ENCODE measurements at regions not wholly inside any gene's neighbourhood (a gene's known extent, or its start where the extent isn't known, plus 50 kb on each side); places are given as distances from the start of the nearest gene placed in this dataset.

DNA sequence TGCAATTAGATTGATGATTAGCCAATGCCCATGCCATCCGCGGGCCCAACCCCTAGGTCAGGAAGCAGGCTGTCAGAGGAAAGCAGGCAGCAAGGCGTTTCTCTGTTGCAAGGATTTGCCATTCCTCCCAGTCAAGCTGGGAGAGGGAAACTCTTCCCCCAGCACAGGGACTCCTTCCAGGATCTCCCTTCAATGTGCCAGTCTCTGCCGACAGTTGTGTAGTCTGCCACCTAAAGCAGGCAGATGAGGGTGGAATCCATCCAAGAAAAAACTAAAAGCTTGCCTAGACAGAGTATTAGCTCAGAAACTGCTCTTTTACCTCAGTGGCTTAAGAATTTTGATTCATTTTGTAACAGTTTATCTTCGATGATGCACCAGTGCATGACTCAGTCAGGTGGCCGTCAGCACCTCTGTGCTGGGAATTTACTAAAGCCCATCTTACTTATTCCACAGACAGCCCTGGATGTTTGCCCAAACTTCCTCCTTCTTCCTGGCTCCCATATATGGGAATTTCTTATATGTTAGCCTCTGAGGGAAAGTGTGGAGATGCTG lies 501.5 kb upstream of the THBS1 start:
- no peaks in the 10 kb centered on the region for H3K79me2 ChIP-seq (replicated peaks; ENCODE audit: insufficient read depth, low read length)
- TF ChIP-seq TAF1 (IDR thresholded peaks at IDR 0.05; ENCODE audit: low read depth) (no peak), SMC3 (conservative IDR thresholded peaks at IDR 0.05; ENCODE audit: poor library complexity) (no peak), RAD21 (conservative IDR thresholded peaks at IDR 0.05) (no peak), EZH2 (IDR thresholded peaks at IDR 0.05; ENCODE audit: borderline replicate concordance, insufficient read depth, low read length, poor library complexity, severe bottlenecking) (no peak), EP300 (conservative IDR thresholded peaks at IDR 0.05; ENCODE audit: poor library complexity, severe bottlenecking) (no peak), POLR2AphosphoS5 (IDR thresholded peaks at IDR 0.05) (no peak), MXI1 (conservative IDR thresholded peaks at IDR 0.05; ENCODE audit: poor library complexity, severe bottlenecking) (no peak)
- TF ChIP-seq, protein P1, sequence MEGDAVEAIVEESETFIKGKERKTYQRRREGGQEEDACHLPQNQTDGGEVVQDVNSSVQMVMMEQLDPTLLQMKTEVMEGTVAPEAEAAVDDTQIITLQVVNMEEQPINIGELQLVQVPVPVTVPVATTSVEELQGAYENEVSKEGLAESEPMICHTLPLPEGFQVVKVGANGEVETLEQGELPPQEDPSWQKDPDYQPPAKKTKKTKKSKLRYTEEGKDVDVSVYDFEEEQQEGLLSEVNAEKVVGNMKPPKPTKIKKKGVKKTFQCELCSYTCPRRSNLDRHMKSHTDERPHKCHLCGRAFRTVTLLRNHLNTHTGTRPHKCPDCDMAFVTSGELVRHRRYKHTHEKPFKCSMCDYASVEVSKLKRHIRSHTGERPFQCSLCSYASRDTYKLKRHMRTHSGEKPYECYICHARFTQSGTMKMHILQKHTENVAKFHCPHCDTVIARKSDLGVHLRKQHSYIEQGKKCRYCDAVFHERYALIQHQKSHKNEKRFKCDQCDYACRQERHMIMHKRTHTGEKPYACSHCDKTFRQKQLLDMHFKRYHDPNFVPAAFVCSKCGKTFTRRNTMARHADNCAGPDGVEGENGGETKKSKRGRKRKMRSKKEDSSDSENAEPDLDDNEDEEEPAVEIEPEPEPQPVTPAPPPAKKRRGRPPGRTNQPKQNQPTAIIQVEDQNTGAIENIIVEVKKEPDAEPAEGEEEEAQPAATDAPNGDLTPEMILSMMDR (IDR thresholded peaks at IDR 0.05; ENCODE audit: poor library complexity, severe bottlenecking), result no peak
- TF ChIP-seq, protein P2, sequence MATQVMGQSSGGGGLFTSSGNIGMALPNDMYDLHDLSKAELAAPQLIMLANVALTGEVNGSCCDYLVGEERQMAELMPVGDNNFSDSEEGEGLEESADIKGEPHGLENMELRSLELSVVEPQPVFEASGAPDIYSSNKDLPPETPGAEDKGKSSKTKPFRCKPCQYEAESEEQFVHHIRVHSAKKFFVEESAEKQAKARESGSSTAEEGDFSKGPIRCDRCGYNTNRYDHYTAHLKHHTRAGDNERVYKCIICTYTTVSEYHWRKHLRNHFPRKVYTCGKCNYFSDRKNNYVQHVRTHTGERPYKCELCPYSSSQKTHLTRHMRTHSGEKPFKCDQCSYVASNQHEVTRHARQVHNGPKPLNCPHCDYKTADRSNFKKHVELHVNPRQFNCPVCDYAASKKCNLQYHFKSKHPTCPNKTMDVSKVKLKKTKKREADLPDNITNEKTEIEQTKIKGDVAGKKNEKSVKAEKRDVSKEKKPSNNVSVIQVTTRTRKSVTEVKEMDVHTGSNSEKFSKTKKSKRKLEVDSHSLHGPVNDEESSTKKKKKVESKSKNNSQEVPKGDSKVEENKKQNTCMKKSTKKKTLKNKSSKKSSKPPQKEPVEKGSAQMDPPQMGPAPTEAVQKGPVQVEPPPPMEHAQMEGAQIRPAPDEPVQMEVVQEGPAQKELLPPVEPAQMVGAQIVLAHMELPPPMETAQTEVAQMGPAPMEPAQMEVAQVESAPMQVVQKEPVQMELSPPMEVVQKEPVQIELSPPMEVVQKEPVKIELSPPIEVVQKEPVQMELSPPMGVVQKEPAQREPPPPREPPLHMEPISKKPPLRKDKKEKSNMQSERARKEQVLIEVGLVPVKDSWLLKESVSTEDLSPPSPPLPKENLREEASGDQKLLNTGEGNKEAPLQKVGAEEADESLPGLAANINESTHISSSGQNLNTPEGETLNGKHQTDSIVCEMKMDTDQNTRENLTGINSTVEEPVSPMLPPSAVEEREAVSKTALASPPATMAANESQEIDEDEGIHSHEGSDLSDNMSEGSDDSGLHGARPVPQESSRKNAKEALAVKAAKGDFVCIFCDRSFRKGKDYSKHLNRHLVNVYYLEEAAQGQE (IDR thresholded peaks at IDR 0.05; ENCODE audit: borderline replicate concordance), result no peak
- H3K27me3 ChIP-seq (ENCODE audit: insufficient read depth, low read depth, low read length), result no peaks in the 10 kb centered on the region
- no peak overlapping the region for H3K4me2 ChIP-seq (ENCODE audit: low read length)
- no peaks in the 10 kb centered on the region for H3K36me3 ChIP-seq (ENCODE audit: insufficient read depth, low read length)
- H3K9me2 ChIP-seq (ENCODE audit: insufficient read depth, low read length), result no peaks in the 10 kb centered on the region
- no peaks in the 10 kb centered on the region for H3F3A ChIP-seq (ENCODE audit: insufficient read depth, low read length, poor library complexity, severe bottlenecking)
- H3K9me3 ChIP-seq (ENCODE audit: low read length), result no peaks in the 10 kb centered on the region
- no peaks in the 10 kb centered on the region for H4K20me1 ChIP-seq (ENCODE audit: insufficient read depth)
- H2AFZ ChIP-seq (ENCODE audit: low read depth, low read length), result no peak overlapping the region
- H3K4me3 ChIP-seq (ENCODE audit: low read length), result no peak overlapping the region
- H3K9ac ChIP-seq (ENCODE audit: low read length), result no peak overlapping the region
- H3K27ac ChIP-seq (ENCODE audit: low read length), result no peak overlapping the region

DNA sequence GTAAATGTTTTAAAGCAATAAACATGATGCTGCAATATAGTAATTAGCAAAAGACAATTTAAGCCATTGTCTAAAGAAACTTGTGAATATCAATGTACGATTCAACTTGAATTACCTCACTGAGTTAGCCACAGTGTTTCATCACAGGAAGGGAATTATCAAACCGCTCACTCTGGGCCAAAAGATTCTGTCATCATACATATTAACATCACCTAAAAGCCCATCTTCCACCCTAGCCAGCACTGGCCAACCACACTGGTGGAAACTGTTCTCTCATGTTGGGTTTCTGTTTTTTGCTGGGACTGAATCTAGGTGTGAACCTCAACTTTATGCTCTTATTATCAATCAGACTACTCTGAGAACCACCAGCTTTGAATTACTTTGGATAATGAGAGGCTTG lies 497.7 kb upstream of the THBS1 start:
- Histone ChIP-seq H3K4me2 (ENCODE audit: low read length) (no peak overlapping the region), H3K4me3 (ENCODE audit: low read length) (no peak overlapping the region), H3F3A (ENCODE audit: insufficient read depth, low read length, poor library complexity, severe bottlenecking) (no peaks in the 10 kb centered on the region), H3K27ac (ENCODE audit: low read length) (no peak overlapping the region), H3K36me3 (ENCODE audit: insufficient read depth, low read length) (no peaks in the 10 kb centered on the region), H3K9ac (ENCODE audit: low read length) (no peak overlapping the region), H4K20me1 (ENCODE audit: insufficient read depth) (no peaks in the 10 kb centered on the region), H3K9me2 (ENCODE audit: insufficient read depth, low read length) (no peaks in the 10 kb centered on the region), H3K79me2 (replicated peaks; ENCODE audit: insufficient read depth, low read length) (no peaks in the 10 kb centered on the region), H3K27me3 (ENCODE audit: insufficient read depth, low read depth, low read length) (no peaks in the 10 kb centered on the region), H3K9me3 (ENCODE audit: low read length) (no peaks in the 10 kb centered on the region), H2AFZ (ENCODE audit: low read depth, low read length) (no peak overlapping the region)
- TF ChIP-seq EZH2 (IDR thresholded peaks at IDR 0.05; ENCODE audit: borderline replicate concordance, insufficient read depth, low read length, poor library complexity, severe bottlenecking) (no peak), MXI1 (conservative IDR thresholded peaks at IDR 0.05; ENCODE audit: poor library complexity, severe bottlenecking) (no peak), RAD21 (conservative IDR thresholded peaks at IDR 0.05) (no peak), TAF1 (IDR thresholded peaks at IDR 0.05; ENCODE audit: low read depth) (no peak), SMC3 (conservative IDR thresholded peaks at IDR 0.05; ENCODE audit: poor library complexity) (no peak)
- TF ChIP-seq, protein P2 (IDR thresholded peaks at IDR 0.05; ENCODE audit: borderline replicate concordance), result no peak
- TF ChIP-seq, protein P1 (IDR thresholded peaks at IDR 0.05; ENCODE audit: poor library complexity, severe bottlenecking), result no peak
